BJ (cell line): ENCODE measurements at regions not wholly inside any gene's neighbourhood (a gene's known extent, or its start where the extent isn't known, plus 50 kb on each side); places are given as distances from the start of the nearest gene placed in this dataset.

Experiments used
- CTCF ChIA-PET: fragments of 350-600 bp; formaldehyde crosslinking; extraction: SDS; loops from one replicate; lab custom pipeline; 2021; ENCODE audit warnings: antibody characterized with exemption, inconsistent platforms; lab: Yijun Ruan, JAX
- POLR2A ChIA-PET: fragments of 300-600 bp; sonication (Branson Sonifier 250); formaldehyde crosslinking; extraction: SDS; loops from one replicate; lab custom pipeline; 2021; ENCODE audit warnings: antibody characterized with exemption; lab: Charles Lee
- DNase-seq: peaks from one replicate; pipeline ENCODE4 v3.0.0-alpha.2; 2011; ENCODE audit warnings: low read depth
- H3K27me3 ChIP-seq: 2 replicates; pipeline ENCODE4 v1.6.0; 2011; ENCODE audit warnings: low read length; ENCODE audit not compliant: control insufficient read depth, insufficient read depth
- H3K36me3 ChIP-seq: 2 replicates; pipeline ENCODE4 v1.5.1; 2011; ENCODE audit warnings: low read length; ENCODE audit not compliant: control insufficient read depth, insufficient read depth
- H3K4me3 ChIP-seq: 2 replicates; pipeline ENCODE4 v1.5.1; 2011; ENCODE audit warnings: low read depth, mild to moderate bottlenecking, control low read depth, low read length
- TF ChIP-seq, protein P1 (sequence below): IDR thresholded peaks from 2 replicates; pipeline ENCODE4 v1.5.1; 2011; ENCODE audit warnings: low read depth, mild to moderate bottlenecking, control low read depth, inconsistent platforms, low read length, moderate library complexity; ENCODE audit not compliant: insufficient read depth

DNA sequence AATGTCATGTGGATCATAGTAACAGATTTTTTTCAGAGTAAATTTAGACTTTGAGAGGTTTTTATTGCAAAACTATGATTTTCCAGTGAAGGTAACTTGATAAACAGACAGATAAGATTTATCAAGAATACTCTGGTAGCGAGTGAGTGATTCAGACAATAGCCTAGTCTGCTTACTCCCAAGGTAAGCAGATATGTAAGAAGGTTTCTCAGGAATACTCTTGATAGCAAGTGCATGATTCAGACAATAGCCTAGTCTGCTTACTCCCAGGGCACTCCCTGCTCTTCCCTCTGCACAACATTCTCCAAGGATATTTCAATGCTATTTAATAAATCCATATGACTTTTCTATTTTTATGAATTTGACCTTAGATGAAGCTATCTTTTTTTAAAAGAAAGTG lies 1881.5 kb downstream of the EFNA5 start:
- Histone ChIP-seq H3K4me3 (no peak overlapping the region), H3K36me3 (no peaks in the 10 kb centered on the region), H3K27me3 (no peaks in the 10 kb centered on the region)
- ChIA-PET CTCF (no interaction called here), POLR2A (no interaction called here)
- TF ChIP-seq, protein P1, sequence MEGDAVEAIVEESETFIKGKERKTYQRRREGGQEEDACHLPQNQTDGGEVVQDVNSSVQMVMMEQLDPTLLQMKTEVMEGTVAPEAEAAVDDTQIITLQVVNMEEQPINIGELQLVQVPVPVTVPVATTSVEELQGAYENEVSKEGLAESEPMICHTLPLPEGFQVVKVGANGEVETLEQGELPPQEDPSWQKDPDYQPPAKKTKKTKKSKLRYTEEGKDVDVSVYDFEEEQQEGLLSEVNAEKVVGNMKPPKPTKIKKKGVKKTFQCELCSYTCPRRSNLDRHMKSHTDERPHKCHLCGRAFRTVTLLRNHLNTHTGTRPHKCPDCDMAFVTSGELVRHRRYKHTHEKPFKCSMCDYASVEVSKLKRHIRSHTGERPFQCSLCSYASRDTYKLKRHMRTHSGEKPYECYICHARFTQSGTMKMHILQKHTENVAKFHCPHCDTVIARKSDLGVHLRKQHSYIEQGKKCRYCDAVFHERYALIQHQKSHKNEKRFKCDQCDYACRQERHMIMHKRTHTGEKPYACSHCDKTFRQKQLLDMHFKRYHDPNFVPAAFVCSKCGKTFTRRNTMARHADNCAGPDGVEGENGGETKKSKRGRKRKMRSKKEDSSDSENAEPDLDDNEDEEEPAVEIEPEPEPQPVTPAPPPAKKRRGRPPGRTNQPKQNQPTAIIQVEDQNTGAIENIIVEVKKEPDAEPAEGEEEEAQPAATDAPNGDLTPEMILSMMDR: no peak
- no peak for DNase-seq

DNA sequence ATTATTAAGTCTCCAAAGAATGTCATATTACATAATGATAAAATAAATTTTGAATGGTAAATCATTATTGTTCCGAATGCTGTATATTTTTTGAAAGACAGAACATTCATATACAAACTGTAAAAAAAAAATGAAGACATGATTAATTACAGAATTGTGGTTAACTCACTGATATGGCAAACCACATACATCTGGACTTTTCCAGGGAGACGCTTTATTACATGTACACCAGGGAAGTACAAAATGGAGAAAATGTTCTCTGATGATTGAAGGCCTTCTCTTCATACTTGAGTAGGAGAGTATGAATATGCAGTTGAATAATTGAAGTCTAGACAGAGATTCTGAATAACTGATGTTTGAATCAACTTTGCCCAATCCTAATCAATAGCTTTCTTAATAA lies 1886.9 kb downstream of the EFNA5 start:
- POLR2A ChIA-PET: no interaction called here
- CTCF ChIA-PET: no interaction called here
- Histone ChIP-seq H3K27me3 (no peaks in the 10 kb centered on the region), H3K4me3 (no peak overlapping the region), H3K36me3 (no peaks in the 10 kb centered on the region)
- no peak for DNase-seq
- TF ChIP-seq, protein P1: no peak

DNA sequence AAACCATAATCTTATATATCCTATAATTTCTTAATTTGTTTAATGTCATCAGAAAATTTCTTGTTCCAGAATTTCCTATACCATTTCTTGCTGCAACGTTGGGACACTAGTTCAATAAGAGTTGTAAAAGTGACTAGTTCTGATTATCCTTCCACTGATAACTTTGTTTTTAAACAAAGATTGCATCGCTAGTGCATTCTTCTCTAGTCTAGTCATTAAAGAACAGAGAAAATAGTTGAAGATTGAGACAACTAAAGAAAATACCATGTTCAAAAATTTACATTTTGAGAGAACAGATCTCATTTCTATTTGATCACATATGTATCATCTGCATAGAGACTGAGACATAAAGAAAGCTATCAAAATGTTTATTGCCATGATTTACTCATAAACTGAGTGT lies 1888.2 kb downstream of the EFNA5 start:
- no peak for DNase-seq
- CTCF ChIA-PET: interaction anchor here (0.5 kb wide), 1 partner anchor 678 kb away, joined by 3 read pairs; no protein-coding TSS in a partner anchor
- Histone ChIP-seq H3K27me3 (no peaks in the 10 kb centered on the region), H3K4me3 (no peak overlapping the region), H3K36me3 (no peaks in the 10 kb centered on the region)
- TF ChIP-seq, protein P1: no peak
- POLR2A ChIA-PET: no interaction called here

DNA sequence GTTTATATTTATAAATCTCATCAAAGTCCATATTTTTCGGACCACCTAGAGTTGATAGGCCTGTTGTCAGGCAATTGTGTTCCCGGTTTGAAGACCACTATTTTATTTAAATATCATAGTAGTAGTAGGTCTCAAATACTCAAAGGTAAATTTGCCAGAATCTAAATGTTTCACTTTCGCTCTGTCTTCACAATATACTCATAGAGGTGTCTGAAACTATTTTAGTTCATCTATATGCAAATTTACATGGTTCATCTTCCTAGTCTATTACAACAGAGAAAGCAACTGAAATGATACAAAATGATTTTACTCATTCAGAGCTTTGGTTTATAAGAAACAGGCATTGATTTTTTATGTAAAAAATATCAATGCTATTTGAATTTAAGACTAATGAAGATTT lies 1897.5 kb downstream of the EFNA5 start:
- ChIA-PET POLR2A (no interaction called here), CTCF (no interaction called here)
- no peak for DNase-seq
- no peak overlapping the region for H3K4me3 ChIP-seq
- no peaks in the 10 kb centered on the region for H3K27me3 ChIP-seq
- TF ChIP-seq, protein P1: no peak
- H3K36me3 ChIP-seq: no peaks in the 10 kb centered on the region

DNA sequence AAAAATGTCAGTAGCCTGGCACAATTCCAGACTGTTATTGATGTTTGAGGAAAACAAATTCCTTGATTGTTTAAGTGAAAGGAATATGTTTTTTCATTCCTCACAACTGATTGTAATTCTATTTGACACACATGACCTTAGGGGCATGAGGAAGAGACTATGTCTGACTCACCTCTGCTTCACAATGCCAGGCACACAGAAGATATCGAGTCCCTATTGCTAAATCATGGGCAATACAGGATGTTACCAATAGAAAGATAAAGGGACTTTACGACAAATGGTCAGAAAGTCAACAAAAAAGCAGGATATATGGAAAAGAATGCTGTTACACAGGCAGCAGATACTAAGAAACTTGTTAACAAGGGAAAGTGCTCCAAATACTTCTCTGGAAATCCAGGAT lies 1903.5 kb downstream of the EFNA5 start:
- ChIA-PET CTCF (no interaction called here), POLR2A (no interaction called here)
- Histone ChIP-seq H3K27me3 (no peaks in the 10 kb centered on the region), H3K4me3 (no peak overlapping the region), H3K36me3 (no peaks in the 10 kb centered on the region)
- DNase-seq: no peak
- TF ChIP-seq, protein P1: no peak
